Thymus (tissue), 11 donors: ENCODE measurements at regions not wholly inside any gene's neighbourhood (a gene's known extent, or its start where the extent isn't known, plus 50 kb on each side); places are given as distances from the start of the nearest gene placed in this dataset.

ENCODE experiments used
- DNase-seq, 9 donors: peaks; one replicate each; pipeline ENCODE4 v3.0.0-alpha.2; 2013; ENCODE audit warnings: low spot score in 9 of 9, low read depth in 6 of 9, missing footprints in 1 of 9
- H3K27ac ChIP-seq, 2 donors: one replicate each; pipeline ENCODE4 v1.5.1; 2013; ENCODE audit warnings: control low read depth in 1 of 2, low read depth in 1 of 2, low read length in 1 of 2, mild to moderate bottlenecking in 1 of 2, moderate library complexity in 1 of 2
- H3K27me3 ChIP-seq, 2 donors: one replicate each; pipeline ENCODE4 v1.5.1; 2013; ENCODE audit warnings: low read length in 1 of 2; ENCODE audit not compliant: control insufficient read depth in 2 of 2, insufficient read depth in 1 of 2
- H3K36me3 ChIP-seq, 2 donors: one replicate each; pipeline ENCODE4 v1.5.1; 2013; ENCODE audit warnings: low read length in 1 of 2, mild to moderate bottlenecking in 1 of 2, moderate library complexity in 1 of 2; ENCODE audit not compliant: control insufficient read depth in 2 of 2, insufficient read depth in 2 of 2
- H3K4me1 ChIP-seq, 2 donors: one replicate each; pipeline ENCODE4 v1.5.1; 2013; ENCODE audit warnings: low read length in 2 of 2; ENCODE audit not compliant: control insufficient read depth in 2 of 2, insufficient read depth in 2 of 2
- H3K4me3 ChIP-seq, 2 donors: one replicate each; pipeline ENCODE4 v1.5.1; 2013; ENCODE audit warnings: low read length in 2 of 2, control low read depth in 1 of 2, mild to moderate bottlenecking in 1 of 2
- H3K9me3 ChIP-seq, 2 donors: one replicate each; pipeline ENCODE4 v1.5.1; 2013; ENCODE audit warnings: low read length in 1 of 2, mild to moderate bottlenecking in 1 of 2; ENCODE audit not compliant: control insufficient read depth in 2 of 2, insufficient read depth in 1 of 2
- WGBS: extraction: QIAGEN DNeasy Blood & Tissue Kit; methylation state at CpG from one replicate; pipeline ENCODE4 v1.1.7; 2013; 5-methylcytosine and 5-hydroxymethylcytosine counted together
- donor health status: healthy.

- H3K4me1 ChIP-seq: peaks cover 0 to 2% of the 10 kb centered on the region in 2 donors
- DNase-seq: no peak
- WGBS: 71% methylated on average over 6 of the region's 6 CpGs
- no peaks in the 10 kb centered on the region for H3K27me3 ChIP-seq
- no peaks in the 10 kb centered on the region for H3K36me3 ChIP-seq
- H3K4me3 ChIP-seq: no peak overlapping the region
- no peak overlapping the region for H3K27ac ChIP-seq
- no peaks in the 10 kb centered on the region for H3K9me3 ChIP-seq
Observed at GRCh38 chr1:84750110-84750730, 60.0 kb upstream of the SSX2IP start.

GRCh38 chr1:84749427-84749826 lies 59.2 kb upstream of the SSX2IP start:
- no peak for DNase-seq
- Histone ChIP-seq H3K27ac (no peak overlapping the region), H3K4me1 (peaks cover 0 to 2% of the 10 kb centered on the region in 2 donors), H3K27me3 (no peaks in the 10 kb centered on the region), H3K9me3 (no peaks in the 10 kb centered on the region), H3K36me3 (no peaks in the 10 kb centered on the region), H3K4me3 (no peak overlapping the region)
- 93% methylated on average over 2 of the region's 2 CpGs for WGBS

- Histone ChIP-seq H3K4me1 (peaks cover 0 to 2% of the 10 kb centered on the region in 2 donors), H3K4me3 (no peak overlapping the region), H3K27ac (no peak overlapping the region), H3K9me3 (no peaks in the 10 kb centered on the region), H3K27me3 (no peaks in the 10 kb centered on the region), H3K36me3 (no peaks in the 10 kb centered on the region)
- 97% methylated on average over 3 of the region's 3 CpGs for WGBS
- no peak for DNase-seq
Observed at GRCh38 chr1:84748364-84748763, 58.1 kb upstream of the SSX2IP start.

- Histone ChIP-seq H3K36me3 (no peaks in the 10 kb centered on the region), H3K4me1 (peaks cover 0 to 2% of the 10 kb centered on the region in 2 donors), H3K27ac (no peak overlapping the region), H3K27me3 (no peaks in the 10 kb centered on the region), H3K9me3 (no peaks in the 10 kb centered on the region), H3K4me3 (no peak overlapping the region)
- DNase-seq: no peak
- WGBS: 96% methylated on average over 2 of the region's 2 CpGs
Observed at GRCh38 chr1:84745857-84746256, 55.6 kb upstream of the SSX2IP start.

- H3K27ac ChIP-seq: no peak overlapping the region
- H3K4me1 ChIP-seq: no peaks in the 10 kb centered on the region
- H3K36me3 ChIP-seq: no peaks in the 10 kb centered on the region
- 96% methylated on average over 3 of the region's 3 CpGs for WGBS
- H3K4me3 ChIP-seq: no peak overlapping the region
- H3K9me3 ChIP-seq: no peaks in the 10 kb centered on the region
- no peaks in the 10 kb centered on the region for H3K27me3 ChIP-seq
- no peak for DNase-seq
Observed at GRCh38 chr1:84743896-84744295, 53.6 kb upstream of the SSX2IP start.

GRCh38 chr1:84742653-84743052 lies 52.4 kb upstream of the SSX2IP start:
- no peaks in the 10 kb centered on the region for H3K36me3 ChIP-seq
- 93% methylated on average over 1 of the region's 1 CpG for WGBS
- H3K9me3 ChIP-seq: no peaks in the 10 kb centered on the region
- no peak for DNase-seq
- H3K4me3 ChIP-seq: no peak overlapping the region
- no peaks in the 10 kb centered on the region for H3K27me3 ChIP-seq
- no peak overlapping the region for H3K27ac ChIP-seq
- H3K4me1 ChIP-seq: no peaks in the 10 kb centered on the region

GRCh38 chr1:84740050-84740714 lies 49.9 kb upstream of the SSX2IP start:
- no peaks in the 10 kb centered on the region for H3K36me3 ChIP-seq
- H3K4me1 ChIP-seq: no peaks in the 10 kb centered on the region
- H3K9me3 ChIP-seq: no peaks in the 10 kb centered on the region
- H3K27me3 ChIP-seq: no peaks in the 10 kb centered on the region
- H3K27ac ChIP-seq: no peak overlapping the region
- no peak overlapping the region for H3K4me3 ChIP-seq
- no peak for DNase-seq
- 99% methylated on average over 2 of the region's 2 CpGs for WGBS
